SKM-1 (cell line): ENCODE measurements at regions not wholly inside any gene's neighbourhood (a gene's known extent, or its start where the extent isn't known, plus 50 kb on each side); places are given as distances from the start of the nearest gene placed in this dataset.

Source experiments
- DNase-seq: peaks from one replicate; lab custom pipeline; 2025; ENCODE audit not compliant: unreplicated experiment; lab: John Stamatoyannopoulos, UW

- no peak for DNase-seq
Measured at GRCh38 chr10:44593952-44594351, 209.1 kb upstream of the CXCL12 start.

- no peak for DNase-seq
Measured at GRCh38 chr10:44607116-44607515, 222.2 kb upstream of the CXCL12 start.

GRCh38 chr10:44618910-44619309, 234.0 kb upstream of the CXCL12 start:
- no peak for DNase-seq

GRCh38 chr10:44619521-44619920, 234.6 kb upstream of the CXCL12 start:
- DNase-seq, result no peak

GRCh38 chr10:44619975-44620374, 235.1 kb upstream of the CXCL12 start:
- no peak for DNase-seq

- DNase-seq, result no peak
Measured at GRCh38 chr10:44627591-44628354, 242.9 kb upstream of the CXCL12 start.

GRCh38 chr10:44628921-44629320, 244.0 kb upstream of the CXCL12 start:
- no peak for DNase-seq

GRCh38 chr10:44635176-44635575, 250.3 kb upstream of the CXCL12 start:
- no peak for DNase-seq

- DNase-seq, result no peak
Measured at GRCh38 chr10:44636625-44637024, 251.7 kb upstream of the CXCL12 start.

GRCh38 chr10:44640429-44640828, 255.5 kb upstream of the CXCL12 start:
- no peak for DNase-seq

GRCh38 chr10:44647473-44647872, 262.6 kb upstream of the CXCL12 start:
- no peak for DNase-seq

- no peak for DNase-seq
Measured at GRCh38 chr10:44647877-44648542, 263.1 kb upstream of the CXCL12 start.

GRCh38 chr10:44650691-44651661, 260.2 kb upstream of the TMEM72 start:
- no peak for DNase-seq

GRCh38 chr10:44651834-44652233, 259.3 kb upstream of the TMEM72 start:
- DNase-seq, result no peak

- DNase-seq, result no peak
Measured at GRCh38 chr10:44659320-44659719, 251.8 kb upstream of the TMEM72 start.

GRCh38 chr10:44660271-44660670, 250.9 kb upstream of the TMEM72 start:
- DNase-seq, result no peak

- DNase-seq, result no peak
Measured at GRCh38 chr10:44662051-44662450, 249.1 kb upstream of the TMEM72 start.

- no peak for DNase-seq
Measured at GRCh38 chr10:44668336-44668735, 242.8 kb upstream of the TMEM72 start.

- no peak for DNase-seq
Measured at GRCh38 chr10:44671319-44671718, 239.8 kb upstream of the TMEM72 start.

GRCh38 chr10:44673245-44673983, 237.7 kb upstream of the TMEM72 start:
- no peak for DNase-seq
